Activated naive CD4-positive, alpha-beta T cell treated with Interleukin-2 at 50 U/mL for 16 hours (primary cell): ENCODE measurements at regions not wholly inside any gene's neighbourhood (a gene's known extent, or its start where the extent isn't known, plus 50 kb on each side); places are given as distances from the start of the nearest gene placed in this dataset.

Source experiments
- DNase-seq: peaks from one replicate; pipeline ENCODE4 v3.0.0-alpha.2; 2020

GRCh38 chr1:58367217-58367616 lies 179.3 kb downstream of the OMA1 start:
- no peak for DNase-seq

DNA sequence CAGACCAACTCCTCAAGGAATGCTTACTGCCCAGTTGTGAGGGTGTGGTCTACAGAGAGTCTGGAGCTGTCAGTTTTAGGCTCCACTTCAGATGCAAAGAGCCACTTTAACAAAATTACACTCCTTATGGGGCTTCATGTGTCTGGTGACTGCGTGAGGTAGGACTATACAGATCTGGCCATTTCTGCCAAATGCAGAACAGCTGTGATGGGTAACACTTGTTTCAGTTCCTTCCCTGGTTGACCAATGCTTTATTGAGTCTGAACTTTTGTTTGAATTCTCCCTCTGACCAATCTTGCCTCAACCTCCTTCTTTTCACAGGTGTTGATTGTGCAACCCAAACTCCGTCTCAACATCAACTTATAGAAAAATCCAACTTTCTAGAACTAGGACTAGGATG lies 181.2 kb downstream of the OMA1 start:
- no peak for DNase-seq

DNA sequence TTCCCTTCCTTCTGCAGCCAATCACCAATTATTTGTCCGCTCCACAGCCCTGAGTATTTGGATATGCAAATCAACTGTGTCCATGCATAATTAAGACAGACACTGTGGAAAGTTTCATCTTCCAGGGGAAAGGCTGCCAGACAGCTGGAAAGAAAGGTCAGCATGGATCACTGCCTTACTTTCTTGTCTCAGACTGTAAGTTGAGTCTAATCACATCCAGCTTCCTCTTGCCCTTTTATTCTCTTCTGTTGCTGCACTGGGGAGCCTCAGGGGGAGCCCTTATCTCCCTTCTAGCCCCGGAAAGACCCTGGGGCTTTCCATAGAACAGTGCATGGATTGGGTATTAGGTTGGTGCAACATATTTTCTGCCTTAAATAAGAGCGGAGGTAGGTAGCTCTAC lies 182.9 kb downstream of the OMA1 start:
- no peak for DNase-seq

DNA sequence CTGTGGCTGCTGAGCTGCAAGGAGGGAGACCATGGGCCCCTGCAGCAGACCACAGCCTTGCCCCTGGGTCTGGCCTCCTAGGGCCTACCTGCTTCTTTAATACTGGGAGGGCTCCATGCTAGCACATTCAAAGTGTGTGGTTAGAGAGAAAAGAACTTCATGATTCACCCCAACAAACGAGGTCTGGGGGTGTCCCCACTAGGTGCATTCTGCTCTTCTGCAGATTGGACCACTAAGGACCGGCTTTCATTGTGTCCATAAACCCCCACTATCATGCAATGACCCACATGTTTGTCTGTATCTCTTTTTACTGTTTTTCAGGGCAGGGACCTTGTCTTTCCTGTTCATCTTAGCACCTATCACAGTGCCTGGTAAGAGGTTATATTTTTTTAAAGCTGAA lies 185.4 kb downstream of the OMA1 start:
- no peak for DNase-seq

GRCh38 chr1:58358346-58358745 lies 188.2 kb downstream of the OMA1 start:
- no peak for DNase-seq

DNA sequence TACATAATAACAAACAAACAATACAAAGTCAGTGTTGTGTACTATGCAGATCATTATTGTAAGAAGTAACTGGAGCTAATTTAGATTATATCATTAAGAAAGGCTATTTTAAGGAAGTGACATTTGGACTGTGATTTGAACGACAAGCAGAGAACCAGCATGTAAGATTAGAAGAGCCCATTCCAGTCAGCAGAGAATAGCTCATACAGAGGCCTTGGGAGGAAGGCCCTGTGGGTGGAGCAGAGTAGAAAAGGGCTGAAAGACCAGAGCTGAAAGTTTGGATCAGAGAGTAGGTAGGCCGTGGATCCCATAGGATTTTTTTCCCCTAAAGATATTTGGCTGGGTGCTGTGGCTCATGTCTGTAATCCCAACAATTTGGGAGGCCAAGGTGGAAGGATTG lies 190.1 kb downstream of the OMA1 start:
- DNase-seq, result no peak

- DNase-seq, result no peak
Observed at GRCh38 chr1:58353168-58353567, 193.4 kb downstream of the OMA1 start.

GRCh38 chr1:58352476-58353092 lies 193.9 kb downstream of the OMA1 start:
- DNase-seq, result no peak

DNA sequence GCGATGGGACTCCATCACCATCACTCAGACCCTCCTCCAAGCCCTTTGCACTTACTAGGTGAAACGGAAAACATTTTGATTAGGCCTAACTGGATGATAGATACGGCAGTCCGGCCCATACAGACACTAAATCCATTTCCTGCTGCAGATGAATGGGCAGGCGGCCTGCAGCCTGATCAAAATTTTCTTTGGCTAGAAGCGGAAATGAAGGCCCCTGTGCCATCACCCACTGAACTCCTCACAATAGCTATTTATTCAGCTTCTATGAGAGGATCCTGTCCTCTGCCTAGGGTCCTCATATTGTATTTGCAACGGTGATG lies 200.5 kb downstream of the OMA1 start:
- DNase-seq, result no peak

- DNase-seq, result no peak
Observed at GRCh38 chr1:58345215-58346035, 201.1 kb downstream of the OMA1 start.

GRCh38 chr1:58340185-58340584 lies 206.3 kb downstream of the OMA1 start:
- DNase-seq, result no peak

DNA sequence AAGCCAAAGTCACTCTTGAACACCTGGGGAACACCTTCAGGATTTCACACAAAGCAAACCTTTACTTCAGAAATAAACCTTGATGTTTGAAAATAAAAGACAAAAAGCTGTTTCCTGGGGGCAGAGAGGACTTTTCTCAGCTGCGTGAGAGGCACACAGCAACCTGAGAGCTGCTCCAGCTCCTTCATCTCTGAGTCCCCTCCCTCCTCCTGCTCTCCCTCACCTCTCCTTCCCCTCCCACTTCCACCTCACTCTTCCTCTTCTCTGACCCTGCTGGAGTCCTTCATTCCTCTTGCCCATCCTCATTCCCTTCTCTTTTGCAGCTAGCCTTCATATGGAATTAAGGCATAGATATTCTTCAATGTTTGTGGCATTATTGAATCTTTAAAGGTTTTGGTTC lies 208.4 kb downstream of the OMA1 start:
- DNase-seq, result no peak

DNA sequence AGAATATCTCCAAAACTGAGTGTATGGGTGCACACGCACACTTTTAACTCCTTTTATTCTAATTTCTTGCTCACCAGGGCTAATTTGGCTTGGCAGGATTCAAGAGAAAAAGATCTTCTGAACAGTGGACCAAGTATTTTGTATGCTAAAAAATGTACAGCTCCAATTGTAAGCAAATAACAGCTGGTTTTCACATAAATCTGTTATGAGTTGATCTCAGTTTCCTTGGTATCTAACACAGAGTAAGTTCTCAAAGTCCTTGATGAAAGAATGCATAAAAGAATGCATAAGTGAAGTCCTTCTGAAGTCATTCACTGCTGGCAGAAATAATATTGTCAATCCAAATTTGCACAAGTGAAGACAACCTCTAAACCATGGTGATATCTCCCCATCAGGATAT lies 213.0 kb downstream of the OMA1 start:
- DNase-seq, result no peak

DNA sequence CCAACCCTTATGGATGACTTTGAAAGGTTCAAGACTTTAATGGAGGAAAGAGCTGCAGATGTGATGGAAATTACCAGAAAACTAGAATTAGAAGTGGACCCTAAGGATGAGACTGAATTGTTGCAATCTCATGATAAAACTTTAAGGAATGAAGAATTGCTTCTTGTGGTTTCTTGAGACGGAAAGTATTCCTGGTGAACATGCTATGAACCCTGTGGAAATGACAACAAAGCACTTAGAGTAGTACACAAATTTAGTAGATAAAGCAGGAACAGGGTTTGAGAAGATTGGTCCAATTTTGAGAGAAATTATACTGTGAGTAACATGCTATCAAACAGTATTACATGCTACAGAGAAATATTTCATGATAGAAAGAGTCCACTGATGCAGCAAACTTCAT lies 215.4 kb downstream of the OMA1 start:
- DNase-seq, result no peak

DNA sequence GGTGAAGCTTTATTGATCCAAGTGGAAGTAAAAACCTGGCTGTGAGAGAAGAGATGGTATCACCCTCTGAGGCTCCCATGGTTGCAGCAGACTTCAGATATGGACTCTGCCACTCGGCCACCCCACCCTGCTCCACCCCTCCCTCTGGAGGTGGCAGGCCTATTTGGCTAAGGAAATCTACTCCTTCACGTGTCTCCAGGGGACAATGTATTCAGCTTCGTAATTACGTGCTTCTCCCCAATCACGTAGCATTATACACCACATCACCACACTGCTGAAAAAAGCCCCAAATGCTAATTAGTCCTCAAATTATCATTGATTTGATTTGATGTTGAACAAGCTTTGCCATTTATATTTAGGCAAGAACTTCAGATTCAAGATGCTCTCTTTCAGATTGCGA lies 220.7 kb downstream of the OMA1 start:
- DNase-seq, result no peak

- no peak for DNase-seq
Observed at GRCh38 chr1:58324558-58324957, 222.0 kb downstream of the OMA1 start.

- DNase-seq, result no peak
Observed at GRCh38 chr1:58318157-58319005, 228.1 kb downstream of the OMA1 start.

- DNase-seq, result no peak
Observed at GRCh38 chr1:58317694-58318093, 228.8 kb downstream of the OMA1 start.

GRCh38 chr1:58317086-58317485 lies 229.4 kb downstream of the OMA1 start:
- no peak for DNase-seq

GRCh38 chr1:58316141-58316540 lies 230.4 kb downstream of the OMA1 start:
- no peak for DNase-seq

GRCh38 chr1:58312971-58313563 lies 233.5 kb downstream of the OMA1 start:
- no peak for DNase-seq

DNA sequence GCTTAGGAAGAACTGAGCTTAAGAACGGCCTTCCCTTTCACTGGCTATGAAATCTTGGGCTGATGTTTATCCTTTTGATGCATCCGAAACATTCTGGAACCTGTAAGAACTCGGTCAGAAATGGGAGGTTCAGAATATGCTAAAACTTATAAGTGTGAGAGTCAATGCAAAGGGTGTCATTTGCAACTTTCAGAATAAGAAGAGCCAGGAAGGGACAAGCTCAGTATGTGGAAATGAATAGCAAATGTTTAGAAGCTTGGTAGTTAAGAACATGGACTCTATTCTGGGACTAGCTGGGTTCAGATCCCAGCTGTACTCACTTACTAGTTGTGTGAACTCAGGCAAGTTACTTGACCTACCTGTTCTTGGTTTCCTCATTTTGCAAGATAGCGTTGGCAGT lies 234.1 kb downstream of the OMA1 start:
- DNase-seq, result no peak

- DNase-seq, result no peak
Observed at GRCh38 chr1:58310881-58311280, 235.6 kb downstream of the OMA1 start.

DNA sequence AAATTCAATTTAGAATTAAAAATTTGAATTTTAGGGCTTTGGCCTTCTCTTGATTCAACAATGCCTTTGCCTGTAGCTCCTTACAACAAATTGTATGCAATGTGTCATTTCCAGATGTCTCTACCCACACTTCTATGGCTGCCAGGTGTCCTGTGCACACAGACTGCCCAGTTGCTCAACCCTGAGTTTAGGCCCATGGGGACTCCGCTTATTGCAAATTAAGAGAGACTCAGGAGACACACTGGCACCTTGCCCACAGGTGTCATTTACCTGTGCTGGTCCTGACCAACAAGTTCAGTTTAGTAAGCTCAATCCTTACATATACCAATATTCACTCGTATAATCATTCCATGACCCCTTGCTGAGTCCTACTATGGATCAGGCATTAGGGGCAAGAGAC lies 236.1 kb downstream of the OMA1 start:
- no peak for DNase-seq
